Cardiac fibroblast (primary cell): ENCODE measurements at regions not wholly inside any gene's neighbourhood (a gene's known extent, or its start where the extent isn't known, plus 50 kb on each side); places are given as distances from the start of the nearest gene placed in this dataset.

Source experiments
- DNase-seq, 2 donors: peaks; one replicate each; pipeline versions ENCODE4 v3.0.0 to v3.0.0-alpha.2; 2010; ENCODE audit warnings: low read depth in 2 of 2
- H3K4me3 ChIP-seq, 2 donors: replicated peaks in 1 of 2; 1 replicate in 1 of 2; 2 replicates in 1 of 2; pipeline ENCODE4 v1.5.1; 2011; ENCODE audit warnings: low read depth in 2 of 2, low read length in 2 of 2, mild to moderate bottlenecking in 2 of 2, moderate library complexity in 1 of 2
- TF ChIP-seq, protein P1 (sequence below): IDR thresholded peaks from one replicate; pipeline ENCODE4 v1.5.1; 2011; ENCODE audit warnings: low read depth, mild to moderate bottlenecking, low read length, inconsistent platforms

DNA sequence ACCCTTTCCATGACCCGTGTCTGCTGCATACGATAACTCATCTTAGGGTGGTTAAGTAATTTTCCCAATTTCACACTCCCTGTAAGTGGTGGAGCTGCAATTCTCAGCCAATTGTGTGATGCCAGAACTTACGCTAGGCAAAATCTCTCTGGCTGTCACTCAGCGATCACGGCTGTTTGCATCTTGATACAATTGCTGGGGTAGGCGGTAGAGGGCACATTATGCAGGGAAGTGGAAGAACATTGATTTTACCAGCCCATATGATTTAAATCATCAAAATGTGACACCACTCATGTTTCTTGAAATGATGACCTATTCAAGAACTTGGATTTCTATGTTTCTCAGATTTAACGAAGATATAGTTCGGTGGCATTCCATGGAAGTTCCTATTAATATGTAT, 108.7 kb upstream of the ADARB2 start:
- TF ChIP-seq, protein P1, sequence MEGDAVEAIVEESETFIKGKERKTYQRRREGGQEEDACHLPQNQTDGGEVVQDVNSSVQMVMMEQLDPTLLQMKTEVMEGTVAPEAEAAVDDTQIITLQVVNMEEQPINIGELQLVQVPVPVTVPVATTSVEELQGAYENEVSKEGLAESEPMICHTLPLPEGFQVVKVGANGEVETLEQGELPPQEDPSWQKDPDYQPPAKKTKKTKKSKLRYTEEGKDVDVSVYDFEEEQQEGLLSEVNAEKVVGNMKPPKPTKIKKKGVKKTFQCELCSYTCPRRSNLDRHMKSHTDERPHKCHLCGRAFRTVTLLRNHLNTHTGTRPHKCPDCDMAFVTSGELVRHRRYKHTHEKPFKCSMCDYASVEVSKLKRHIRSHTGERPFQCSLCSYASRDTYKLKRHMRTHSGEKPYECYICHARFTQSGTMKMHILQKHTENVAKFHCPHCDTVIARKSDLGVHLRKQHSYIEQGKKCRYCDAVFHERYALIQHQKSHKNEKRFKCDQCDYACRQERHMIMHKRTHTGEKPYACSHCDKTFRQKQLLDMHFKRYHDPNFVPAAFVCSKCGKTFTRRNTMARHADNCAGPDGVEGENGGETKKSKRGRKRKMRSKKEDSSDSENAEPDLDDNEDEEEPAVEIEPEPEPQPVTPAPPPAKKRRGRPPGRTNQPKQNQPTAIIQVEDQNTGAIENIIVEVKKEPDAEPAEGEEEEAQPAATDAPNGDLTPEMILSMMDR = no peak
- no peak for DNase-seq
- no peak overlapping the region for H3K4me3 ChIP-seq

DNA sequence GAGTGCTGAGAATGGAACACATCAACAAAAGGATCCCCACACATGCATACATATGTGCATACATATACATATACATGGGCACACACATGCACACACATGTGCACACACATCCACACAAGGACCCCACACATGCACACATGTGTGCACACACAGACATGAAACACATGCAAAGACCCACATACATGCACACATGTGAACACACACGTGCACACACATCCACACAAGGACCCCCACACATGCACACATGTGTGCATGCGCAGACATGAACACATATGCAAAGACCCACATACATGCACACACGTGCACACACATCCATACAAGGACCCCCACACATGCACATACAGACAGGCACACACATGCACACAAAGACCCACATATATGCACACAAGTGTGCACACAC, 104.4 kb upstream of the ADARB2 start:
- no peak overlapping the region for H3K4me3 ChIP-seq
- TF ChIP-seq, protein P1 = no peak
- no peak for DNase-seq

DNA sequence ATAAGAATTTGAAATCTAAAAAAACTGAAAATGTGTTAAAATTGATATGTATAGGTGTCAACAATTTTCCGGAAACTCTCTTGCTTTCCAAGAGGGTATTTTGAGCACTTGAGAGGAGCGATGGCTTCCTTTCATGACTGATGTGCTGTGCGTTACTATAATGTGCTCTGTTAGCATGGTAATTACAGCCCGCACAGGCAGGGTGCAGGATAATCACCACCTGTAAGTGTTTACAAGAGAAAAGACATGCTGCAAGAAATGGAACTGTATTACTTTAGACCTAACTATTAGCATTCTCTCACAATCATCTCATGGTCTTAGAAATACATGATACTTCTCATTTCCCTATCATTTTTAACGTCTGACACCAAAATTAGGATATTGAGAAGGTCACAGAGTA, 92.4 kb upstream of the ADARB2 start:
- TF ChIP-seq, protein P1 = no peak
- no peak for DNase-seq
- H3K4me3 ChIP-seq = no peak overlapping the region

DNA sequence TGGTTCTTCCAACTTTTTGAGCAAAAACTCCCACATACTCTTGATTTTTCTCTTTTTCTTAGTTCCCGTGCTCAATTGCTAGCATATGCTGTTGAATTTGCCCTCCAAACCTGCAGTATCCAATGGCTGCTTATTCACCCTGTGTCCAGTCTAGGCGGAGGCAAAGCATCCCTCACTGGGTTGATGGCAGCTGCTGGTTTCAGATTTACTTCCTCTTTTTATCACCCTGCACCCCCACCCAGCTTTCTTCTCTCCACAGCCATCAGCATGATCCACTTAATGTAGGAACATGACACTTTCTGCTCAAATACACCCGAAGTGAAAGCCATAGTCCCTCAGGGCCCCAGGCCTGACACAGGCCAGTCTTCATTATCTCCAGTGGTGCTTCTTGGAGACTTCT, 87.6 kb upstream of the ADARB2 start:
- H3K4me3 ChIP-seq = no peak overlapping the region
- TF ChIP-seq, protein P1 = no peak
- no peak for DNase-seq

DNA sequence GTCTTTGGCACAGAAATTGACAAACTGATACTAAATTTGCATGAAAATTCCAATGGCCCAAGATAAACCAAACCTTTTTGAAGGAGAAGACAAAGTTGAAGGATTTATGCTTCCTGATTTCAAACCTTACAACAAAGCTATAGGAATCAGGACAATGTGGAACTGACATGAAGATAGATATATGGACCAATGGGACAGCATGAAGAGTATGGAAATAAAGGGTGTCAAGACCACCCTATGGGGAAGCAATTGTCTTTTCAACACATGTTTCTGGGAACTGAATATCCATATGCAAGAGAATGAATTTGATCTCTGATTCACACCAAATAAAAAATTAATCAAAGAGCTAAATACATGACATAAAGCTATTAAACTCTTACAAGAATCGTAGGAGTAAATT, 77.2 kb upstream of the ADARB2 start:
- TF ChIP-seq, protein P1 = no peak
- no peak overlapping the region for H3K4me3 ChIP-seq
- no peak for DNase-seq

DNA sequence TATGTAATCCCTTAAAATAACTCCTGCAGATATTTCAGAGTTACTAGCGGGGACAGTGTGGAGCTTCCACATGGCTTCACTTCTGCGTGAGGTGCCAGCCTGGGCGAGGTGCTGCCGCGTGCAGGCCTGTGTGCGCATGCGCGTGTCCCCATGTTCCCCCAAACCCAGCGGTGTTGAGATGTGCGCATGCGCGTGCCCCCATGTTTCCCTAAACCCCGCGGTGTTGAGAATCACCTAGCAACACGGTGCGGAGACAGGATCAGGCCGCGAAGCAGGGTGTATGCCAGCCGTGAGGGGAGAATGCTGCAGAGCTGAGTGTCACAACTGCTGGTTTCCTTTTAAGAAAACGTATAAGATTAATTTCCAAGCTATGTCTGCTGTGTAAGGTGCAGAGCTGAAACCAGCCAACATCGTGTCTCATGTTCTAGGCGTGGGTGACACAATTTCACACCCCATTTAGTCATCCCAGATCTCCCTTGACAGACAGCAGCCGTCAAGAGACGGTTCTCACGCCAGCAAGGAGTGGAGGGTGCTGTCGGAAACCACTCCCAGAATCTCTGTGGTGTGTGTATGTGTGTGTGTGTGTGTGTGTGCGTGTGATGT, 71.9 kb upstream of the ADARB2 start:
- TF ChIP-seq, protein P1 = no peak
- DNase-seq = no peak
- no peak overlapping the region for H3K4me3 ChIP-seq

DNA sequence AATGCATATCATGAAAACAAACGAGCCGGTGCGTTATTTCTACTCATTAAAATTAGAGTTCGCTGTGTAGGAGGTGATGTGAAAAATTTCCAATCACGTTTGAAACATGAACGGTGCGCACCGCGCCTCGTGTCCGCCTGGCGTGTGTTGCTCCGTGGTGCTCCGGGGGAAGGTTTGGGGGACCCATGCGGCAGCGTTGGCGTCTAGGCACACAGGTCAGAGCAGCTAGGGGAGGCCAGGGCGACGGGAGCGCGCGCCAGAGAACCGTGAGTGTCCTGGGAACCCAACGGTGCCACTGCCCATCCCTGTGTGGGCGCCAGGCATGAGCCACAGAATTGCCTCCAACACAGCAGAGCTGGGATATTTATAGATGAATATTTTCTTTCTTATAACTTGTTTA, 70.6 kb upstream of the ADARB2 start:
- TF ChIP-seq, protein P1 = no peak
- no peak for DNase-seq
- no peak overlapping the region for H3K4me3 ChIP-seq
